HEK293T (cell line): ENCODE measurements at regions not wholly inside any gene's neighbourhood (a gene's known extent, or its start where the extent isn't known, plus 50 kb on each side); places are given as distances from the start of the nearest gene placed in this dataset.

Source experiments
- BHLHE40 ChIP-seq: fragments of 450-650 bp; IDR thresholded peaks from 2 replicates; pipeline ENCODE4 v1.6.1; 2016; ENCODE audit warnings: mild to moderate bottlenecking, moderate library complexity, borderline replicate concordance
- CTBP1 ChIP-seq: fragments of 450-650 bp; IDR thresholded peaks from 2 replicates; pipeline ENCODE4 v1.6.1; 2016; ENCODE audit warnings: borderline replicate concordance
- FOXA1 ChIP-seq: fragments of 450-650 bp; IDR thresholded peaks from 2 replicates; pipeline ENCODE4 v1.6.1; 2016; ENCODE audit warnings: mild to moderate bottlenecking
- FOXM1 ChIP-seq: fragments of 450-650 bp; IDR thresholded peaks from 2 replicates; pipeline ENCODE4 v1.6.1; 2017; ENCODE audit warnings: mild to moderate bottlenecking, borderline replicate concordance

DNA sequence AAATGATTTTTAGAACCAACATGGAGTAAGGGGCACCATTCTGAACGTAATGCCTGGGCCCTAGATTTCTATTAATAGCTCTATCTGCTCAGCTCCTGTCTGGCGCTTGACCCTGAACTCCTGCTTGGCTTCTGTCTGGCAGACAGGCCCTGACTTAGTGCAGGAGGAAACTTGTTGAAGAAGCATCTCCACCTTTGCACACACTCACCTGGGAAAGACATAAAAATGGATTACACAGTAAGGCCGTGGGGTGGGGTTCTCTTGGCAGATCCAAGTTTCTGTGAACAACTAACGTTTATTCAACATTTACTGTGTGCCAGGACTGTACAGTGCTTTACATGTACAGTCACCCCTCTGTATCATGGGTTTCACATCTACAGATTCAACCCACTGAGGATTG, 62.1 kb upstream of the CNIH3 start:
- TF ChIP-seq BHLHE40 (no peak), FOXM1 (no peak), CTBP1 (no peak), FOXA1 (no peak)
